GM12872 (cell line): ENCODE measurements at regions not wholly inside any gene's neighbourhood (a gene's known extent, or its start where the extent isn't known, plus 50 kb on each side); places are given as distances from the start of the nearest gene placed in this dataset.

Experiments used
- CTCF ChIP-seq: IDR thresholded peaks from 3 replicates; pipeline ENCODE4 v1.5.1; 2011; ENCODE audit warnings: low read depth, mild to moderate bottlenecking, low read length, moderate library complexity; ENCODE audit not compliant: insufficient read depth

GRCh38 chr4:147118528-147118927 is 172.9 kb upstream of the TTC29 start:
- TF ChIP-seq CTCF = no peak

GRCh38 chr4:147122685-147123084 is 177.0 kb upstream of the TTC29 start:
- TF ChIP-seq CTCF = no peak

- TF ChIP-seq CTCF = no peak
These were observed 177.5 kb upstream of the TTC29 start for GRCh38 chr4:147123146-147123545.

- no peak for TF ChIP-seq CTCF
These were observed 183.1 kb upstream of the TTC29 start for GRCh38 chr4:147128787-147129186.

- TF ChIP-seq CTCF = no peak
These were observed 184.0 kb upstream of the TTC29 start for GRCh38 chr4:147129687-147130086.

- no peak for TF ChIP-seq CTCF
These were observed 189.0 kb upstream of the TTC29 start for GRCh38 chr4:147134536-147135210.

- no peak for TF ChIP-seq CTCF
These were observed 190.6 kb upstream of the TTC29 start for GRCh38 chr4:147136310-147136709.
